EH (cell line): ENCODE measurements at regions not wholly inside any gene's neighbourhood (a gene's known extent, or its start where the extent isn't known, plus 50 kb on each side); places are given as distances from the start of the nearest gene placed in this dataset.

Source experiments
- DNase-seq: peaks from one replicate; pipeline ENCODE4 v3.0.0-alpha.2; 2015; ENCODE audit warnings: low read depth

DNA sequence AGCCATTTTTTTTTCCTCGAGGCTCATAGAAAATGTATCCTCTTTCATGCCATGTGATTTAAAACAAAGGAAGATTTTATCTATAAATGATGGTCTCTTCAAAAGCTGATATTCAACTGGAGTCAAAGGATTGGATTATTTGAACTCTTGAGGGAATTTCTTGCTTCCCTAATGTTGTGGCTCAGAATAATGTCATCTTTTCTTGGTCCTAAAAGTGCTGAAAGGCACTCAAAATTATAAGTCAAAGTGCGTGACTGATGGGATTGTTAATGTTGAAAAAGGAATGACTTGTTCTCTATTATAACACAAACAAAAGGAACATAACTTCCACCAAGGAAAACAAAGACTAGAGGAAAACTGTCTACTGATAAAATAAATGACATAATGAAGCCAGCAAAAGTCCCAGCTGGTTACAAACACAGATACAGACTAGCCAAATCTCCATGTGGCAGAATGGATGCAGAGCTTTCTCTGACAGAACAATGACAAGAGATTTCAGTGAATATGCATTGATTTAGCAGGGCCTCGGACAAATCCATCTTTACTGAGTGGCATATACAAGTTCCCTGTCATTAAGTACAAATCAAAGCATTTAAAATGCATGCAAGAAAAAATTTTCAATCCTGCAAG lies 552.6 kb downstream of the GBA3 start:
- no peak for DNase-seq

DNA sequence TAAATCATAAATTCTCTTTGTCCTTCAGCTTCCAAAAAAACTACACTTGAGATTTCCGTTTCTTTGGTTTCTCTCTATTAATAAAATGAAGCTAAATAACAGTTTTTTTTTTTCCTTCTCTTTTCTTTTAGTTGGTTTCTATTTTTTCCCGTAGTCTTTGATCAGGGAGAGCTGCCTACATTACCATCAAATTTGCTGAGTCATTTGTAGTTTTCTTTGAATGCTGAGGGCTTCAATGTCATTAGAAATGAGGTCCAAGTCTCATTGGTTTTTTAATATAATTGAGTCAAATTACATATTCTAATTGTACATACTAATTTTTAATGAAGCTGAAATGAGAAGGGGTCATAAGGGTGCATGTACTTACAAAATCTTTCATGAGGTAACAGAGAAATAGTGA lies 550.2 kb downstream of the GBA3 start:
- no peak for DNase-seq

GRCh38 chr4:23241408-23241807 lies 548.7 kb downstream of the GBA3 start:
- DNase-seq = no peak

GRCh38 chr4:23238848-23239247 lies 546.1 kb downstream of the GBA3 start:
- no peak for DNase-seq

DNA sequence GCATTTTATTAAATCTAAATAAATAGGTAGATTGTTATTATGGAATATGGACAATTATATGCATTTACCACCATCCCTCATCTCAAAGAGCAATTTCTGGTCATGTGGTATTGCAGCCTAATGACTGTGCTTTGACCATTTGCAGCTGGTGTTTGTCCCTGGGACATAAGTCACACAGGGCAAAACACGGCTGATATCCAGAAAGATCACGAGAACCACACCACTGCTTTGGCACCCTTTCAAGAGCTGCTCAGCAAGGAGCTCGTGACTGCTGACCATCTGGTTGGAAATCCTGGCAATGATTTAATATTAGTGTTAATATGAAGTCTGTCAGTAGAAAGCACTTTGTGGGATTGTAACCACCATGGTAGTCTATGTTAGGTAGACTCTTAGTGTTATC lies 545.0 kb downstream of the GBA3 start:
- no peak for DNase-seq

DNA sequence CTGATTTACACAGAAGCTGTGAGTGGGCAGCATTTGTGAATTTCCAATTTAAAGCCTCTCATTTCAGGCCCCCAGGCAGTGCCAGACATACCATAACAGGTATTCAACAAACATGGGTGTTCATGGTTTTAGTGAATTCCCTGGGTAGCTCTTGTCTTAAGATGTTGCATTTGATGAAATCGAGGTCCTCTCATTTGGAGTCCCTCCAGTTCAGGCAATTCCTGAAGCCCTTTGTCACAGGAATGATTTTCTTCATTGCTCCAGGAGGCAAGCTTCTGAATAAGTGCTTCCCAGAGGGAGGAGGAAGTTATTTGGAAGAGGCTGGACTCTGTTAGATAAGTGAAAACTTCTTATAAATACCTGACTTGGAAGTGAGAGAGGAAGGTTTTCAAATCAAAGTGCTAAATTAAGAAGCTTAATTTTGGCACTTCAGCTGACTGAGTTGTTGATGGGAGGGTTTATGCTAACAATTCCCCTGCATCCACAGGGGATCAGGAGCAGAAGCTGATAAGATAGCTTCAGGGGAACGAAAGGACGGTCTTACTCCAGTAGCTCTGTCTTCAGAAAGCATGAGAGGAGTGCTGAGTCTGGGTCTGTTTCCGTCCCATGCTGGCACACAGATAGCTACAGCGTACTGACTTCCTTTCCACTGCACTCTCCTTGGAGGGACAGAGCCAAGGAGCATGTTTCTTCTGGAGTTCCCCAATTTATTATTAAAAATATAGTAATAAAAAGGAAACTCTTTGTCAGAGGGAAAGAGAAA lies 543.1 kb downstream of the GBA3 start:
- DNase-seq = no peak

- no peak for DNase-seq
Measured at GRCh38 chr4:23234716-23235115, 542.0 kb downstream of the GBA3 start.

- no peak for DNase-seq
Measured at GRCh38 chr4:23234018-23234417, 541.3 kb downstream of the GBA3 start.

- no peak for DNase-seq
Measured at GRCh38 chr4:23233596-23233995, 540.9 kb downstream of the GBA3 start.

DNA sequence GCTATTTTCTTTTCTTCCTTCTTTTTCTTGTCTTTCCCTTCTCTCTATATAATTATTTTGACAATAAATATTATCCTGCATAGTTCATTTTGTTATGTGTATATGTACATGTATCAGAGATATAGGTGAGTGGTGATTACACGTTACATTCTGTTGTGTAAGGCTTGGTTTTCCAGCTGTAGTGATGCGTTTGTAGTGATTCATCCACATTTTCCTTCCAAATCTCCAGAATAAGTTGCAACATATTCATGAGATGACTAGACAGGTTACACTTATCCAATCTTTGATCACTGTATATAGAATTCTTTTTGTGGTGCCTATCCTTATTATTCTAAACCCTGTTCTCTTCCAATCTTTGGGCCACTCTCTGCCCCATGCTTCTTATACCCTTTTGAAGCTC lies 540.2 kb downstream of the GBA3 start:
- DNase-seq = no peak

GRCh38 chr4:23225564-23225963 lies 532.8 kb downstream of the GBA3 start:
- DNase-seq = no peak

- no peak for DNase-seq
Measured at GRCh38 chr4:23224684-23225420, 532.1 kb downstream of the GBA3 start.

GRCh38 chr4:23220911-23221310 lies 528.2 kb downstream of the GBA3 start:
- DNase-seq = no peak

DNA sequence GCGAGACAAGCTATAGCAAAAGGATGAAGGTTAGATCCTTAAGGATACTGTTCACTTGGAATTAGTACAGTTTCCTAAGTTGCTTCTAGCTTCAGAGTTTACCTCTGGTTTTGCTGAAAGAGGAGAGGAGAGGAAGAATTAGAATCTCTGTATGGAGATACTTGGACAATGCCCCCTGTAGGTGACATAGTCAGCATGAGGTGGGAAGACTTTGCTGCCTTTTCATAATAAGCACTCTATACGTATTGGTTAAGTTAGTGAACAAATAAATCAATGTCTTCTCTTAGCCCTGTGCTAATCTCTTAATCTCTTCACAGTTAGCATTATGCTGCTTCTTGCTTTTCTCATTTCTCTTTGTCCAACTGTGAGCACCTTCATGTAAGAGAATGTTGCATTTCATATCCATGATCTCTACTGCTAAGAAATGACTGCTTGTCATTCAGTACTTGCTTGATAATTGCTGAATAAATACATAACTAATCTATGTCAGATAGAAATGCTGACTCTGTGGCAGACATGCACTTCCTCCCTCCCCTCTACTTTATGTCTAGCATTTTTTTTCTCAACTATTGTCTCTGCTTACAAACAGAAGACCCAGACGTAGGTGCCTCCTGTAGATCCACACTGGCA lies 527.2 kb downstream of the GBA3 start:
- DNase-seq = no peak

DNA sequence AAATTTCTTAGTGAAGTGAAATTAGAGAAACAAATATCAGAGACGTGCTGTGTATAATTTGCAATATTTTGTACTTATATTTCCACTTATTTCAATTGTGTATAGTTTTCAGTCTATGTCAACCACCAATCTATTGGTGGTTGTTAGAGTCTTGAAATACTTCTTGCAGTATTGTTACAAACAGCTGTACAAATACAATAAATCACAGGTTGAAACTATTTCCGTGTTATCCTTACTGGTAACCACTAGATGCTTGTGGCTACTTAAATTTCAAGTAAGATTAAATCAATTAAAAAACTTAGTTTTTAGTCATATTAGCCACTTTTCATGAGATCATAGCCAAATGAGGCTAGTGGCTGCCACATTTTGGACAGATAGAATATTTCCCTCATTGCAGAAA lies 520.5 kb downstream of the GBA3 start:
- DNase-seq = no peak

DNA sequence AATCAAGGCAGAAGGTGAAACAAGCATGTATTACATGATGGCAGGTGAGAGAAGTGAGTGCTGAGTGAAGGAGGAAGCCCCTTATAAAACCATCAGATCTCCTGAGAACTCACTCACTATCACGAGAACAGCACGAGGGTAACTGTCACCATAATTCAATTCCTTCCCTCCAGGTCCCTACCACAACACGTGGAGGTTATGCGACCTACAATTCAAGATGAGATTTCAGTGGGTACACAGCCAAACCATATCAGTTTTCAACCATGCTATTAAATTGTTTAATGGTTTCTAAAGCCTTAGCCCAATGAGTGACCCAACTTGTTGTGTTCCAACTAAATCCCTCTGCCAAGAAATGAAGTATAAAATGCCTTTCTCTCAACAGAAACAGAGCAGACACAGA lies 519.8 kb downstream of the GBA3 start:
- no peak for DNase-seq

DNA sequence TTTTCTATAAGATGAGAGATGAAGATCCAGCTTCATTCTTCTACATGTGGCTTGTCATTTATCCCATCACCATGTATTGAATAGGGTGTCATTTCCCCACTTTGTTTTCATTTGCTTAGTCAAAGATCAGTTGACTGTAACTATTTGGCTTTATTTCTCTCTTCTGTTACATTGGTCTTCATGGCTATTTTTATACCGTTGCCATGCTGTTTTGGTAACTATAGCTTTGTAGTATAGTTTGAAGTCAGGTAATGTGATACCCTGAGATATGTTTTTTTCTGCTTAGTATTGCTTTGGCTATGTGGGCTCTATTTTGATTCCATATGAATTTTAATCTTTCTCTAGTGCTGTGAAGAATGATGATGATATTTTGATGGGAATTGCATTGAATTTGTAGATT lies 514.3 kb downstream of the GBA3 start:
- DNase-seq = no peak

DNA sequence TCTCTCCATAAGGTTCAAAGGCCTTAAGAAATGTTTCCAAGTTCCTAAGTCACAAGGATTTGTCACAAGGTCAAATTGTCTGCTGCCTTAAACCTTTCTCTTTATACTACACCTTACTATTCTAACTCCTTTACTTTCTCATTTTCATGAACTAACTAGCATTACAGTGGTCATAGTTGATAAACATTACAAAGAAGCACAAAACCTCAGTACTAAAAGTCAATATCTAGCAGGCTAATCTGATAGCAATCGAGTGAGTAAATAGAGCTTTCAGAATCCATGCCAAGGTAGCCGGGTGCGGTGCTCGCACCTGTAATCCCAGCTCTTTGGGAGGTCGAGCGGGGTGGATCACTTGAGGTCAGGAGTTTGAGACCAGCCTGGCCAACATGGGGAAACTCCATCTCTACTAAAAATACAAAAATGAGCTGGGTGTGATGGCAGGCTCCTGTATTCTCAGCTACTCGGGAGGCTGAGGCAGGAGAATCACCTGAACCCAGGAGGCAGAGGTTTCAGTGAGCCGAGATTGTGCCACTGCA lies 510.0 kb downstream of the GBA3 start:
- no peak for DNase-seq

DNA sequence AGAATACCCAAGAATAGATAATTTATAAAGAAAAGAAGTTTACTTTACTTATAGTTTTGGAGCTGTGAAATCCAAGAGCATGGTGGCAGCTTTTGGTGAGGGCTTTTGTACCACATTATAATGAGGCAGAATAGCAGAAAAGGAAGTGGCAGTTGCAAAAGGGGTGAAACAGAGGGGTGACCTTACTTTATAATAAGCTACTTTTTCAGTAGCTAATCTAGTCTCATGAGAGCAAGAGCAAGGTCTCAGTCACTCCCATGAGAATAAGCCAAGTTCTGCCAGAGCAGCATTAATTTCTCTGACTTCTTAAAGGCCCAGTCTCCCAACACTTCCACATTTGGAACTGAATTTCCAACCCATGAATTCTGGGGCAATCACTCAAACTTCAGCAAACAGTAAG lies 502.0 kb downstream of the GBA3 start:
- DNase-seq = no peak

GRCh38 chr4:23174179-23174578 lies 481.4 kb downstream of the GBA3 start:
- no peak for DNase-seq

GRCh38 chr4:23171976-23172375 lies 479.2 kb downstream of the GBA3 start:
- peak; percentile 30 for DNase-seq

DNA sequence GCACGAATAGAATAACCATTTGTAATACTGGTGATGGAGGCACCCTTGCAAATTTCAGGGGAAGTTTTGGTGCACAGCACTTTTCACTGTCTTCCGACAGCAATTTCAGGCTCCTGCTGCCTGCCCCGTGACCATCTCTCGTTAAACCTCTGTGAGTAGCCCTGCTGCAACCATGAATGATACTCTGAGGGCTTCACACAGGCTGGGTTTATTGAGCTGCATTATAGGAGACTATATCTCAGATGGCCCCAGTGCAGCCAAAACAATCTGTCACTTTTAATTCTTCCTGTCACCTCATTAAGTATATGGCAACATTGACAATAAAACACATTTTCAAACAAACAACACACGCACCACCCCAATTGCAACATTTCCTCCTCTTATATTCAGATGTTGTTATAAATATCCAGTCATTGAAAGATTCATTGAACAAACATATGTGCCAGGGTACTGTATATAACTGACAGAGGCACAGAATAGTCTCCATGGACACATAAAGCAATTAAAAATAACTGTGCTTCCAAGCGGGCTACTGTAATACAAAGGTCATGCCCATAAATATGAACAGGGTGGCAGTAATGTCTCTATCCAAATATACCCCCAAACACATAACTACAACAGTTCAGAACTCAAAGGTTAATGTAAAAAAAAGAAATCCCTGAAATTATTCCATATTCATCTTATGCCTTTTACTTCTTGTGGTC lies 477.0 kb downstream of the GBA3 start:
- DNase-seq = no peak
